HG02588 (cell line): ENCODE measurements at regions not wholly inside any gene's neighbourhood (a gene's known extent, or its start where the extent isn't known, plus 50 kb on each side); places are given as distances from the start of the nearest gene placed in this dataset.
"Not testable (repeated sequence)": the region's sequence is repeated elsewhere in the genome, so short reads cannot be mapped to it uniquely, and the experiment has no call there.

ENCODE experiments used
- ATAC-seq: cut with Tn5 transposase; IDR thresholded peaks from one replicate; pipeline ENCODE4 v1.9.1; 2021; ENCODE audit warnings: mild to moderate bottlenecking, moderate library complexity; ENCODE audit not compliant: unreplicated experiment

DNA sequence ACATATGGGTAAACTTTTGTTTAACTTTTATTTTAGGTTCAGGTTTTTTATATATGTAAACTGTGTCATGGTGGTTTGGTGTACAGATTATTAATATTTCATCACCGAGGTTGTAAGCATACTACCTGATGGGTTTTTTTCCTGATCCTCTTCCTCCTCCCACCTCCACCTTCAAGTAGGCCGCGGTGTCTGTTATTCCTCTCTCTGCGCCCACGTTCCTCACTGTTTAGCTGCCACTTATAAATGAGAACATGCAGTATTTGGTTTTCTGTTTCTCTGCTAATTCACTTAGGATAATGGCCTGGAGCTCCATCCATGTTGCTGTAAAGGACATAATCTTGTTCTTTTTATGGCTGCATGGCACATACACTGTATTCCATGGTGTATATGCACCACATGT, 1000.0 kb upstream of the CELF2 start:
- no peak for ATAC-seq

DNA sequence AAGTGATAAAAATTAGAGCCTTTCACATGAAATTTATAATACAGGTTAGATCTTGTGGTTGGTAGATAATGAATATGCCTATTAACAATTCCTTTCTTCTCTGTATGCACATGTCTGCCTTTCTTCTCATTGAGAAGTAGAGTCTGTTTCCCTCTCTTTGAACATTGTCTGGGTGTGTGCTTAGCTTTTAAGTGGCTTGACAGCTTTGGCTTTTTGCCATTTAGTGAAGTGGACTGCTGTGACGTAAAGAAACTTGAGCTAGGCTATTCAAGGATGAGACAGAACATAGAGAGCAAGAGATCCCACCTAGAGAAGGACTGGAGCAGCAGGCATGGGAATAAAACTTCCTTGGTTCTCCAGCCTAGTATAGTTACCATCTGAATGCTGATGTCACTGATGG, 996.7 kb upstream of the CELF2 start:
- ATAC-seq, result no peak

DNA sequence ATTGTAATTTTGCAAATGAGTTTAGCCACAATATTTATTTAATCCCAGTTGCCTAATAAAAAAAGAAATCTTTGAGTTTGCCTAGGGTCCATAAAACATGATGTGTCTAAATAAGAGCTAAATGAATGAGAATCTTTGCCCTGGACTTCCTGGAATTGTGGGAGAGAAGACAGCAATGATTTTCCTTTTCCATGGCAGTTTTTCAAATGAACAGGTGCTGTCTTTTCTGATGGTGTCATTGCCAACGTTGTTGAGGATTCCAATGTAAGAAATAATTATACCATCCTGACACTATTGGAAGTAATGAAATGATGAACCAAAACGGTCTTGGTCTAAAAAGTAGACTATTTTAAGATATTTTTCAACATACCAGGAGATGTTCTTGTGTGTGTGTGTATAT, 984.7 kb upstream of the CELF2 start:
- no peak for ATAC-seq

DNA sequence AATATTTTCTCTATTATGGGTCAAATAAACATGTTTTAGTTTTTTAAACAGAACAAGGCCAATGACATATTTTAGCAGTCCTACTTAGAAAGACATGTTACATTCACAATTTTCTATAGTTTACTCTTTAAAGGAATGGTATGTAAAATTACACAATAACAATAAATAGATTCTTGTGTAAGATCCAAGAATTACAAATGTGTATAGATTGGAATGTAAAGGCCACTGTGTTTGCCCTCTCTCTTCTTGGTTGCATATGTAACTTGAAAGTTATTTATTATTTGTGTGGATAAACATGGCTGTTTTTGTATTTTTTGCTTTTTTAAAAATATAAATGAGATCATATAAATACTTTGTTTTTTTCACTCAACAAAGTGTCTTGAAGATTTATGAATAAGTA, 979.3 kb upstream of the CELF2 start:
- ATAC-seq, result no peak

DNA sequence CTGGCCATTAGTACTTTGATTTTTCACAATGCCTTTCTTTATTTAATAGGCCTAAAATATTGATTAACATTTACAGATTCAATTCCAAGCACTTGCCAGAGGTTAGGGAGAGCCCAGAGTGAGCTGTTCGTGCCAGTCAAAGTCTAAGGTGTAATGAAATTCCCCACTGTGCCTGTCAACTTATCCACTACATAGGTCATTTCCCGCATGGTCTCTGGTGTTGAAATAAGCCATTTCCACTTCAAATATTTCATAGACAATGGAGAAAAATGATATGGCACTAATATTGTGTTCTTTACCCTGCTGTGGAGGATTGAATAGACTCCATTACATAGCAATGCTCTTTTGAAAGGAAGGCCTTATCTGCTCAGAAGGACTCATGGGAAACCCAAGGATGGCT, 978.1 kb upstream of the CELF2 start:
- no peak for ATAC-seq

DNA sequence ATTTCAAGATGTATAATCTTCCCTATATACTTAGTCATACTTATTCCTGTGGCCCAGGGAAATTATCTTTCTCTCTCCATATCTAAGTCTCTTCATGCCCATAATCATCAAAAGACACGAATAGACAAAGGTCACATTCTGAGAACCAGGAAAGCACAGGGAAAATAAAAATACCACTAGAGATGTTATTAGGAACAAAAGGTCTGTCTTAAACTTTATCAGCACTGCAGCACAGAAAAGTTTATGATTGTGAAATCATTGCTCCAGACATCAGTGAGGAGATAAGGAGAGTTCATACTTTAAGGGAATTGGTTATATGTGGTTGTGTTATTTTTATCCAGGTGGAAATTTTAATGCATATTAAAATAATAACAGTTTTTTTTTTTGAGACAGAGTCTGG, 974.6 kb upstream of the CELF2 start:
- no peak for ATAC-seq

DNA sequence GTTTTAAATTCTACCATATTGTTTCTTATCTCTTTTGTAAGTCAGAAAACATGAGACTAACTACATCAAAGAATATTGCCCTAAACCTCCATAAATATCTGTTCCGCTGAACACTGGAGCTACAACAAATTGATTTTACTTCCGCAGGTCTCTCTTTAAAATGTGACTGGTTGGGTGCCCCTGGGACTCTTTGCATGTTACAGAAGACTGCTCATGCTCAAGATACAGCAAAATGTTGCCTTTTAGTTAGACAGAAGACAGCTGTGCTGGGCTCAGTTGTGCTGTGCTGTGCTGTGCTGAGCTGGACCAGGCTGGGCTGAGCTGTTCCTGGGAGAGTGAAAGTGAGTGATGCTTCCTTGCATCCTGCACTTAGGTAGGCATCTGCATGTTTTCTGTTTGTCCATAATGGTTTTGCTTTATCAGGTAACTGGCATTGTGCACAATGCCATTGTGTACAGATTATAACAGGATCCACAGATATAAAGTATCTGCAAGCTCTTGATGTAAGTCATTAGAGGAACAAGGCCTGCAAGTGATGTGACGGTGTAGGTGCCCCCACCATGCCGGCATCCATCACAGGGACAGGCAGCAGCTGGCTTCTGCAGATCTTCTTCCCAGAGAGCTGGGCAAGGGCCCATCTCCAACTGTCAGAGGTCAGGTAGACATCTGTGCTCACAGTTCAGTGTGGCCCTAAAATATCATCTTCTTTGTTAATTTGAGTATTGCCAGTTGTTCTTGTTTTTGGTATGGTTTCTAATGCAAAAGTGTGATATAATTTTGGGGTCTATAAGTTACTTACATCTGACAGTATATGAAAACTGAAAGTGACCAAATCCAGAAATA, 972.5 kb upstream of the CELF2 start:
- ATAC-seq, result no peak

DNA sequence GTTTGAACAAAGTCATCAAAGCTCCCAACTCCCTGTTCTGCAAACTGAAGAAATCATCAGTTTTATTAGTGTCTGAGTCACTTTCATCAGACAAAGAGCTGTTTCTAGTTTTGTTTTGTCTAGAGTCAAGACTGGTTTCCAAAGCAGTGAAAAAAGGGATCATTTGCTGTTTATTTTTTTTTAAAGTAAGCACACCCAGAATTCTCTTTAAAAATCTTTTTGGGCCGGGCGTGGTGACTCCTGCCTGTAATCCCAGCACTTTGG, 972.0 kb upstream of the CELF2 start:
- no peak for ATAC-seq

DNA sequence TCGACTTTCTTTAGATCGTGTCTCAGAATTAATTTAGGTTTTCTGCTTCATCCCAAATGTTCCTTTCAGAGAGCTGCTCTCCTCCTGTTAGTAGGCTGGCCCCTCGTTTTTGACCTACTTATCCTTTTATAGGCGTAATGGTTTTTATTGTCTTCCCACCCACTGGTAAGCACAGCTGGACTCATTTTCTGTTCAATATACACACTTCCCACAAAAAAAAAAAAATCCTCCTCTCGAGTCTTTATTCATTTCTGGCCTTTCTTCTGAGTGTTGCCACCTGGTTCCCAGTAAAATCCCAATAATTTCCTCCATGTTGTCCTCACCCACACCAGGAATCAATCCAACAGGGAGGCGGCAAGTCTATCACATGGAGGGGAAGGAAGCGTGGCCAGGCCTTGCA, 970.2 kb upstream of the CELF2 start:
- ATAC-seq, result no peak

DNA sequence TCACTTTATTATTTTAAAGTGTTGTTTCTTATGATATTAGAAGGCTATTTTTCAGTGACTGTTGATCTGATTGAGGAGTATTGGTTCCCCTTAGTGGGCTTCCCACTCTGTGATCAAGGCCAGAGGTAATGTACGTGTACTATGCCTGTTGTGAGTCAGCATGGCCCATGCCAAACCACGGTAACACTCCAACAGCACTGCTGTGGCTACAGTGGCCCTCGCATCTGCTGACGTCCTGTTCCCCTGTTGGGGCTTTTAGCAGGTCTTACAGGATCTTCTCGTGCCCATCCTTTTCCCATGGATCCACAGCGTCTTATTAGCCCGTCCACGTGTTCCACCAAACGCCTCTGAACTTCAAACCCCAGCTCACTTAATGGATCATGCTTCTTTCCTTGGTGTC, 964.6 kb upstream of the CELF2 start:
- no peak for ATAC-seq

DNA sequence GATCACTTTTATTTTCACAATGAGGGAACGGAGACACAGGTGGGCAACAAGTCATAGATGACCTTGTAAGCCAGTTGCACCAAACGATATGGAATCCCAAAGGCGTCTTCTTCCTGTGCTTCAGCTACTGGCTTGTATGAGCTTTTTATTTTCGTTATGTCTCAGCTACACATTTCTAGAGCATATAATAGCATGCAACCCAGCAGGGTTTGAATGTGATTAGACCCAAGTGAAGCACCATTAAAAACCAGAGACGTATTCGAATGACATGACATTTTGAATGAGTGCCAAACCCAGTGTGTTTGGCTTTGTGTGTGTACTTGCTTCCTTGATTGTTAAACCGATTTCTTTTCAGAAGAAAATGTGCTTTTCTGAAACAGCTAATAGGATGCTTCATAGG, 963.2 kb upstream of the CELF2 start:
- ATAC-seq, result no peak

DNA sequence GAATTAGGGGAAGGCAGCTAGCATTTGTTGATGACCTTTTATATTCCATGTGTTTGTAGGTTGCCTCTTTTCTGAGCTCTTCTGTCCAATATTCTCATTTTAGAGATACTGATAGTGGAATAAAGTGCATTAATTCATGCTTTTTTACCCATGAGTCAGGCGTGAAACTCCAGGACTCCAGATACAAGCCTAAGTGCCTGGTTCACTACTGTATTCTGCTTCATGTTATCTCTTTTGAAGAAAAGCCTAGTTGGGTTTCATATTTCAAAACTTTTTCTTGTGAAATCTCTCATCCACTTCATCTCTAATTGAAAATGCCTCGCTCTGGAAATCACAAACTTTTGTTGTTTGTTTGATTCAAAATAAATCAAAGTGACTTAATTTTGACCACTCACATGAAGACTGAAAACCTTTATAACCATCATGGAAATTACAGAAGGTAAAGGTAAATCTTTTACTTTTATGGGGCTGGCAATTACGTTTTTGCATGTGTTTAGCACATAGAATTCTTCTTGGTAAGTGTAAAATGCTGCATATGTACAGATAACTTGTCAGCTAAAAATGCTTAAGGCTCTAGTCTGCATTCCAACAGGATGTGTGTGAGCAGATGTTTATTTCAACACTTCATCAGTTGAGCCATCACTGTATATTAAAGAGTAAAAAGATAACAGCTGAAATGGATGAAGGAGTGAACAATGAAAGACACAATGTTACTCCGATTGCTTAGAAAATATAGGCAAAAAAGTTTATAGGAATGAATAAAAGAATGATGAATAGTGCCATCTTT, 961.8 kb upstream of the CELF2 start:
- no peak for ATAC-seq

DNA sequence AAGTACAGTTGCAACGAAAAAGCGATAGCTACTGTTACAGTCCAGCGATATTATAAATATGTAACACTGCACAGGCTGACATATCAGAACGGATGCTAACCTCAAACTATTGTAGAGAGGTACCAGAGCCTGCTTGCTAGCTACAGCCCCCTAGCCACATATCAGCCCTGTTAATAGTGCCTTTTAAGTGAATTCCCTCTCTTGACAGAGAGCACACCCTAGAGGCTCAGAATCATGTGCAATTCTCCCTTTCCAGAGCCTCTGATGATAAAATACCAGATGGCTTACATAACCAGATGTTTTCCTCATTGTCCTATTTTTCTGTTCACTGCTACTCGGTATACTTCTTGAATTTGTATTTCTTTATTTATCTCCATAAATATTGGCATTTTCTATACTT, 960.7 kb upstream of the CELF2 start:
- ATAC-seq, result no peak

DNA sequence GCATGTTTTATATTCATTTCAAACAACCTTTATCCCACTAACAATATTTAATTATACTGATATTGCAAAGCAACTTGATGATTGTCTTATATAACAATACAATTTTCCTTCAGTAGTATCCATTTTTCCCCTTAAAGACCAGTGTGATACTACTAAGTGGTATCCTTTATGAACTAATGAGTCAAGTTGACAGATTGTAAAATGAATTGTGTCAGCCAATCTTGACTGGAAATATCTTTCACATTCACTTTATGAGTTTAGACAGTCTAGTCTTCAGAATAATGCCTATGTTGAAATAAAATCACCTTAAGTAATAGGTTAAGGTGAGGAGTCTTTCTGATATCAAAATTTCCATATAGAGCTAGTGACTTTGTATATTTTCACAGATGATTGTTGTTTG, 950.0 kb upstream of the CELF2 start:
- ATAC-seq, result no peak

DNA sequence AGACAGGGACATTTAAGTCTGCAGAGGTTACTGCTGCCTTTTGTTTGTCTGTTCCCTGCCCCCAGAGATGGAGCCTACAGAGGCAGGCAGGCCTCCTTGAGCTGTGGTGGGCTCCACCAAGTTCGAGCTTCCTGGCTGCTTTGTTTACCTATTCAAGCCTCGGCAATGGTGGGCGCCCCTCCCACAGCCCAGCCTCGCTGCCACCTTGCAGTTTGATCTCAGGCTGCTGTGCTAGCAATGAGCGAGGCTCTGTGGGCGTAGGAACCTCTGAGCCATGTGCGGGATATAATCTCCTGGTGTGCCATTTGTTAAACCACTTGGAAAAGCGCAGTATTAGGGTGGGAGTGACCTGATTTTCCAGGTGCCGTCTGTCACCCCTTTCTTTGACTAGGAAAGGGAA, 942.8 kb upstream of the CELF2 start:
- not testable (repeated sequence) for ATAC-seq

DNA sequence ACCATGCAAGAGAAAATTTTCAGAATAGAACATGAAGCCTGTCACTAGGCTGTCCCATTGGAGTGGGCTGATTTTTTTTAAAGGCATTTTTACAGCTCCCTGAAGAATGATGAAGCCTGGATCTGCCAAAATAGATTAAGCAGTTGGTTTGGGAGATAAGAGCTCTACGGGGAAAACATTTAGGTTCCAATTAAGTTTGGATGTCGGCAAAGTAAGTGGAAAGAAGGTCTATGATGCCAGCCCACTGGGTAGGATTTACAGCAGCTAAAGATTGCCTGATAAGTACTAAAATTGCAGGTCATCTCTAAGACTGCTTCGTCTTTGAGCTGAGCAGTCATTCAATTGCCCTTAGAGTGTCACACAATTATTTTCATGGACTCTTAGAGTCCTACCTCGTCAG, 939.2 kb upstream of the CELF2 start:
- ATAC-seq, result no peak

DNA sequence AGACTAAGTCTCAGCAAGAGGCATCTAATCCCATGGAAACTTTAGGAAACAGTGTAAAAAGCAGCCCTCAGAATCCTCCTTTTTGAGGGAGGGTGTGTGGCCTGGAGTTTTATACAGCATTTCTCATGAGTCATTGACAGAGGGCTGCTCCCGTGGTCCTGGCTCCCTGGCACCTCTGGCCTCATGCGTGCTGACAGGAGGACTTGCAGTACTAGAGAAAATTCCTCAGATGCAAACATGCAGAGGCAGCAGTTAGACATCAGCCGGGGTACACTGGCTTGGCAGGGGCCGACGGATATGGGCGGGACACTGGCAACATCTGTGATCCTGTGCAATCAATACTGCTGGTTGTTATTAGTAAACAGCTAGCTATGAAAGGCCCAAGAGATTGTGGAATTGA, 925.1 kb upstream of the CELF2 start:
- ATAC-seq, result no peak

DNA sequence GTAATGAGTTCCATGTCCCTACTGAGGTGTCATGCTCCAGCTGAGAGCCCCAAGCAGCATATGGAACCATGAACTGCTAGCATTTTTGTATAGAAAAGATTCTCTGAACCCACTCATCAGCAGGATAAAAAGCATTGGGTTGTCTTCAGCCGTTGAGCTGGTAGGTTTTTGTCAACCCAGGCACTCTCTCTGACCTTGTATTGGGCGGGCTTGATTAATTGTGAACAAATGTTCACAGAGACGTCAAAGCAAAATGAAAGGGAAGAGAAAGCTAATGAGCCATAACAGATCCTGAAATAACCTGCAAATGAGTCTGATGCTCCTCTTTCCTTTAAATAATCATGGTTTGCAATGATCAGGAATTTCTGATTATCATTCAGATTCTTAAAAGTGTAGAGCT, 924.7 kb upstream of the CELF2 start:
- ATAC-seq, result no peak

DNA sequence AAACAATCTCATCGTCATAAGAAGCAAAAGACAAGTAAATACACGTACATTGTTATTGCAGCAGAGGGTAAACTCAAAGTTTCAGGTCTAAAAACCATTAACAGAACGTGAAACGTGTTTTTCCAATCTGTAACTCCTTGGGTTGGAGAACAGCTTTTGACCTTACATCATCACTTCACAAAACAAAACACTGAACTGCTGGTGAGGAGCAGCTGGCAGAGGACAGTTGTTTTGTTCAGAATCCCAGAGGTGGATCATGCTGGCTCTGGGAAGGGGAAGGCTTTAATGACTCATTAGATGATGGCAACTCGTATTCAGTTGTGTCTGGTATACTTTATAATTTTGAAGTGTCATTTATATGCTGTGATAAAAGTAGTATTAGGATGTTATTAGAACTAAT, 923.0 kb upstream of the CELF2 start:
- no peak for ATAC-seq

DNA sequence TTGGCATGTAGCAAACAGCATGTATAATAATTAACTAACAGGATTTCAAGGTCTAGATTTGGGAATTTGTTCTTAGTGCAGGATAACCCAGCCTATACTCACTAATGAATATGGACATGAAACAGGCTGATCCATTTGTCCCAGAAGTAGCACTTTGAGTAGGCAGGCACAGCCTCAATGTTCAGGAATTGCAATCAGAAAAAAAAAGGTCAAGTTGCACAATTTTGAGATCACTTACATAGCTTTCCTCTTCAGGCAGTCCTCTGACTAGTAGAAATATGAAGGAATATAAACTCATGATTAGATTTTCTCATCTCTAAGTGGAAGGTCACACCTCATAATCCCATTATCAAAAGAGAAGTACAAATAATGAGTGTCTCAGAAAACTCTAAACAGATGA, 921.4 kb upstream of the CELF2 start:
- ATAC-seq, result no peak

DNA sequence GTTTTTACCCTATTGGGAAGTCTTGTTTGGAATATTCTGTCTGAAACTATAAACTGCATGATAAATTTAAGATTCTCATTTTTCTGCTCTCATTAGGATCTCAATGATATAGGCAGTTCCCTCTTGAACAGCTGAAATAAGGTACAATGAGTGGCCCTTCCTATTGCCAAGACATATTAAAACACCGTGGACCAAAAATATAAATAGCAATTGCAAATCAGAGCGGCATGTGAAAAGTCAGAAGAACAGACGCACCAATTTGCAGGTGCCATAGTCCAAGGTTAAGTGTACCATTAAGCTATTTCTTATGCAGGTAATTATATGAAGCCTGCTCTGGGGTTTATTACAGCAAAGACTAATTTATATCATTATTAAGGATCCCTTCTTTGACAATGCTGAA, 920.8 kb upstream of the CELF2 start:
- no peak for ATAC-seq

DNA sequence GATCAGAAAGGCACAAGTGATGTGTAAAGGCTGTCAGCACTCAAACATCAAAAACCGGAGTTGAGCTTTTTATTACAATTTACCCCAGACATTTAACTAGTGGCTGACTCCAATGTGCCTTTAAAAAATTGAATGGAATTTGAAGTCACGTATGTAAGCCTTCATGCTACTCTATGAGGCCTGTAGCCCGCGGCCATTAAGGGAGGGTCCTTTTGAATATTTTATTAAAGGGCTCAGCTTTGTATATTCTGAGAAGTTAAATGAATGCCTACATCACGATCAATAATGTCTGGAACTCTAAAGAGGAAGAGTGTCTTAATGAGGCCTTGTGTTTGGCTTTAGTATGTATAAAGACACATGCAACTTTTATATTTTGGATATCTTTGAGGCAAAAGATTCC, 916.6 kb upstream of the CELF2 start:
- no peak for ATAC-seq
